Loucy (cell line): ENCODE measurements at regions not wholly inside any gene's neighbourhood (a gene's known extent, or its start where the extent isn't known, plus 50 kb on each side); places are given as distances from the start of the nearest gene placed in this dataset.

Source experiments
- EZH2phosphoT487 ChIP-seq: fragments of 200-600 bp; IDR thresholded peaks from 2 replicates; pipeline ENCODE4 v1.6.1; 2018; ENCODE audit warnings: antibody characterized with exemption, mild to moderate bottlenecking, moderate library complexity, borderline replicate concordance
- TF ChIP-seq, protein P1 (sequence below): fragments of 200-600 bp; sonication (generic); conservative IDR thresholded peaks from 2 replicates; pipeline ENCODE4 v1.5.1; 2014; ENCODE audit warnings: mild to moderate bottlenecking, antibody characterized with exemption, low read length

DNA sequence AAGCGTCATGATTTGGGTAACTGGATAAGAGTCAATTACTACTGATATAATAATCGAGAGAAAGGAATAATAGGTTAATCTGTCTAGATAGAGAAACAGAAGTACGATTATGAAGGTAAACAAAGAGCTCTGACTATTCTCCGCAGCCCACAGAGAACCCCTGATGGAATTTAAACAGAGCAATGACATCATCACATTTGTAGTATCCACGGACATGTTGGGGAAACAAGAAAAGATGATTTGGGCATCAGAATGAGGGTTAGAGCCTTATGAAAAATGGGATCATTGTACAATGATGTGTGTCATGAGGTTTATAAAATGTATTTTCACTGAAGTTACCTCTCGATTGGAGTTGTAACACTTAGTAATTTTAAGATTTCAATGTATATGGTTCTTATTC, 129.9 kb downstream of the DTHD1 start:
- TF ChIP-seq, protein P1, sequence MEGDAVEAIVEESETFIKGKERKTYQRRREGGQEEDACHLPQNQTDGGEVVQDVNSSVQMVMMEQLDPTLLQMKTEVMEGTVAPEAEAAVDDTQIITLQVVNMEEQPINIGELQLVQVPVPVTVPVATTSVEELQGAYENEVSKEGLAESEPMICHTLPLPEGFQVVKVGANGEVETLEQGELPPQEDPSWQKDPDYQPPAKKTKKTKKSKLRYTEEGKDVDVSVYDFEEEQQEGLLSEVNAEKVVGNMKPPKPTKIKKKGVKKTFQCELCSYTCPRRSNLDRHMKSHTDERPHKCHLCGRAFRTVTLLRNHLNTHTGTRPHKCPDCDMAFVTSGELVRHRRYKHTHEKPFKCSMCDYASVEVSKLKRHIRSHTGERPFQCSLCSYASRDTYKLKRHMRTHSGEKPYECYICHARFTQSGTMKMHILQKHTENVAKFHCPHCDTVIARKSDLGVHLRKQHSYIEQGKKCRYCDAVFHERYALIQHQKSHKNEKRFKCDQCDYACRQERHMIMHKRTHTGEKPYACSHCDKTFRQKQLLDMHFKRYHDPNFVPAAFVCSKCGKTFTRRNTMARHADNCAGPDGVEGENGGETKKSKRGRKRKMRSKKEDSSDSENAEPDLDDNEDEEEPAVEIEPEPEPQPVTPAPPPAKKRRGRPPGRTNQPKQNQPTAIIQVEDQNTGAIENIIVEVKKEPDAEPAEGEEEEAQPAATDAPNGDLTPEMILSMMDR: no peak
- no peak for TF ChIP-seq EZH2phosphoT487
